HTR-8/SVneo (cell line): ENCODE measurements at regions not wholly inside any gene's neighbourhood (a gene's known extent, or its start where the extent isn't known, plus 50 kb on each side); places are given as distances from the start of the nearest gene placed in this dataset.
A peak's percentile ranks its signal among the peaks of the same experiment; 100 is the strongest.
"Not testable (repeated sequence)": the region's sequence is repeated elsewhere in the genome, so short reads cannot be mapped to it uniquely, and the experiment has no call there.

Experiments used
- DNase-seq: peaks from one replicate; pipeline ENCODE4 v3.0.0; 2011; ENCODE audit warnings: low spot score, mixed read lengths; ENCODE audit not compliant: insufficient read length
- FAIRE-seq: peaks from 2 replicates; lab custom pipeline; 2011; peaks lifted over from hg19 to GRCh38; lab: Jason Lieb, UNC

DNA sequence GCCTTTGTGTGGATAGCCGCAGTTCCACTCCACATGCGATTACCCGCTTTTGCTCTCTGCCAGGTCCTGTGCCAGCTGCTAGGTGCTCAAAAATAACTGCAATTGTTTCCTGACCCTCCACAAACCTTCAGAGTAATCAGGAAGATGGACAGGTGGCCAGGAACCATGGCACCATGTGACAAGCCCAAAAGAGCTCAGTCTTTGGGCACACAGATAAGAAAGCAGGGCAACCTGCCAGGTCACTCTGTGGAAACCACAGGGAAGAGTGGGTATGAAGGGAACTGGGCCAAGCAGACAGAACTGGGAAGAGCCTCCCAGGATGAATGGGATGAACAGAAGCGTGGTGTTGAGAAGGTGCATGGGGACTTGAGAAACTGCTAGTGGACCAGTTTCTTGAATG is 79.4 kb upstream of the AGAP1 start:
- DNase-seq (no peak), FAIRE-seq (no peak)

DNA sequence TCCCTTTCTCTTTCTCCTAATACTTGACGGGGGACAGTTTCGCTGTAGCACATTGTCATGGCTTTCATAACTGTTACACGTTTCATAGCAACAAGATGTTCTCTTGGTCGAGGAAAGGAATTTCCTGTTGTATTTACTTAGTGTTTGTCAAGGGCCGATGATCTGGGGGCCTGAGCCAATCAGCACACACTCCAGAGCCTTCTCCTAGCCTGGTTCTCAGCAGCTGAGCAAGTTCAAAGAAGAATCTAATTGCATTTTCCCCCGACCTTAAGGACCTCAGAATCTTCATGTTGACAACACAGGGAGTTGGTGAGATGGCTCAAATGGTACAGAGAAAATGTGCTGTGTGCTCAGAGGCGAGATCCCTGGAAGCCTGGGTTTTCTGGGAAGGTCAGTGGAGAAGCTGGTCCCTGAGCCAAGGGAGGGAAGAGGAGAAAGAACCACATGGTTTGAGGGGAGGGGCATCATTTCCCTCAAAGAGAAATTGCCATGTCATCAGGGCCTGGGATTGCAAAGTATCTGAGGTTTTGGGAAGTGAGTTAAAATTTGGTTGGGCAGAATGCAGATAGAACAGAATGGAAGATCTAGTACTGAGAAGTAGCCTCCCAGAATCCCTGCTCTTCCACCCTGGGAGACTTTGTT is 76.9 kb upstream of the AGAP1 start:
- DNase-seq (no peak), FAIRE-seq (no peak)

DNA sequence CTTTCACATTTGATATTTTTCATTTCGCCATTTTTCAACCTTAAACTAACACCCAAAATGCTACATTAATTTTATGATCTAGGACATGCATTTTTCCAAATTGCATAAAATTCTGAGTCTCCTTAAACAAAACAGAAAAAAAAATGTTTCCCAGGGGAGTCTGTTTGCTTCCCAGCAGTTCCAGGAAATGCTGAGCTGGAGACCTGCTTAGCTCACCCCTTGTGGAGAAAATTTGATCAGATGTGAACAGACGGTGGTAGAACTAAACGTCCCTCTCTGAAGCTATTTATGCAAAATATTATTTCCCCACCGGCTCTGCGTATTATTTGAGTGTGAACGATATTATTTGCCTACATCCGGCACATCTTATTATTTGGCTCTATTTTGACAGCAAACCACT is 74.9 kb upstream of the AGAP1 start:
- no peak for FAIRE-seq
- DNase-seq: no peak

DNA sequence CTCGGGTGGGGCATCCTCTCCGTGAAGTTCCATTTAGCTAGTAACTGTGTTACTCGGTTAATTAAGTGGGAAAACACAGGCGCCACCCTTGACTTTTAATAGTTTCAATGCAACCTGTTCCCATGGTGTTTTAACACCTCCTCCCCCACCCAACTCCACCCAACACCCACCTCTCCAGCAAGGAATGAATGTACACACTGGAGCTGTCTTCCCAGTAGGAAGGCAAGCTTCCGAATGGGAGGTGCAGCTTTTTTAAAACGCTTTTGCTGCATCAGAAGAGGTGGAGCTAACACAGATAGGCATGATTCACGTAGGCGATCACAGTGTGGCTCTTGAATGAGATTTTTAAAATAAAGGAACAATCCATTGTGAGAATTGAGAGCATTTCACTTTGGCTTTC is 73.8 kb upstream of the AGAP1 start:
- FAIRE-seq: no peak
- no peak for DNase-seq

DNA sequence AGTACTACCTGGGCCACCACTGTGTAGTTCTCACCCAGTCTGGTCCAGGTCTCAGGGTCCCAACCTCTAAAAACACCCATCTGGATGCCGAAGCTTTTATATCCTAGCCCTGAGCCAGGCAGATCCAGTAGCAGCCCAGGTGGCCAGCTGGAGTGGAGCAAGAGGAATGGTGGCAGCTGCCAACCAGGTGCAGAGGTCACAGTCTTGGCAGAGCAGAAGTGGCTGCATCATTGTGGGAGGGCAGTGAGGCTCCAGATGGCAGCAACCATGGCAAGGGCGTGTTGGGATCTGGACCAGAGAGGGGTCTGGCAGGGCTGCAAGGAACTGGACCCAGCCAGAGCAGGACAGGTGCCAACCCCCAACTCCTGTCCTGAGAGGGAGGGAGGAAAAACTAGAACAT is 72.2 kb upstream of the AGAP1 start:
- no peak for FAIRE-seq
- no peak for DNase-seq

DNA sequence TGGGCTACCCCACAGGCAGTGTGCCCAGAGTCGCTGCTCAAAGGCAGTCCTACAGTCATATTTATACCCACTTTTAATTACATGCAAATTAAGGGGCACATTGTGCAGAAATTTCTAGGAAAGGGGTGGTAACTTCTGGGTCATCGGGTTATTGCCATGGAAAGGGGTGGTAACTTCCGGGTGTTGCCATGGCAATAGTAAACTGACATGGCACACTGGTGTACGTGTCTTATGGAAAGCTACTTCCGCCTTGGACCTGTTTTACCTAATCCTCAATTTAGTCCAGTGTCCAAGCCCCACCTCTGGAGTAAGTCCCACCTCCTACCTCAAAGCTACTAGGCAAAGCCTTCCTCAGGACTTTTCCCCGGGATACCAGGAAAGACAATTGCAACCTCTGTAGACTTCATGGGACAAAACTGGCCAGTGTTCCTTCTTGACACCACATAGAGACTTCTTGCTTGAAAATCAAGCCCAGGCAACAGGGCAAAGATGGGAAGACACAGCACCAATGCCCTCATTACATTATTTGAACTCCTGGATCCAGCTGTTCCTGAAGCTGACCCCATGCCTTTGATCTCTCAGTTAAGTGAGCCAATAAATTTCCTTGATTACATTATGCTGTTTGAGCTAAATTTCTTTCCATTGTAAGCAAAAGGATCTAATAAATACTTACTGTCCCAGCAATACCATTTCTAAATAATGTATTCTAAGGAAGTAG is 63.3 kb upstream of the AGAP1 start:
- DNase-seq (no peak), FAIRE-seq (peak; percentile 13)

DNA sequence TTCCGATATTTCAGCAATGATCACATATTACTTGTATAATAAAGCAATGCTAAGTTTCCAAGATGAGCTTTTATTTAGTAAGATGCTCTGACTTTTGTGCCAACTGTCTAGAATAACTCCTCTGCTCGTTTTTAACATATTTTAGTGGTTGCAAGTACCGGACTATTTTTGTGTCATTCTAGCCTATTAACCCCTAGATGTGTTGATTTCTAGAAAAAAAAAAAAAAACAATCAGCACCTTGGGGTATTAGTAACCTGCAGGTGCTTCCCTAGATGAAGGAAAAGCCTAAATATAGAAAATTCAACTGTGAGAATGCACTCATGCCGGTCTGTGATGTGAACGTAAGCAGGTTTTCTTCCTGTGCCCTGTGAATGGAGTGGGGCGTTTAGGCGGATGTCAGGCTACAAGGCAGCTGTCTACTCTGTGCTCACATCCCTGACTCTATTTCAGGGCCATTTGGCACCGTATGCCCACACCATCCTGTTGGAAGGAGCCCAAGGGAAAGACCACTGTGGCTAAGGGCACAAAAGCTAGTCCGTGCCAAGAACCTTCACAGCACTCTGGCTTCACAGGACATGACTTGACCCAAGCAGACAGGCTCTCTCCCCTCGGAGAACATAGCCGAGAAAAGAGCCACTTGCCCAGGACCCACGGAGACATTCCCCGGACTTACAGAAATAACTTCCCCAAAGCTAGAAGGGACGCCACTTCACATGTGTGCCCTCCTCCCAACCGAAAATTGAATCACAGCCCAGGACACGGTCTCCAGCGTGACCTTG is 60.9 kb upstream of the AGAP1 start:
- DNase-seq: no peak
- FAIRE-seq: no peak

DNA sequence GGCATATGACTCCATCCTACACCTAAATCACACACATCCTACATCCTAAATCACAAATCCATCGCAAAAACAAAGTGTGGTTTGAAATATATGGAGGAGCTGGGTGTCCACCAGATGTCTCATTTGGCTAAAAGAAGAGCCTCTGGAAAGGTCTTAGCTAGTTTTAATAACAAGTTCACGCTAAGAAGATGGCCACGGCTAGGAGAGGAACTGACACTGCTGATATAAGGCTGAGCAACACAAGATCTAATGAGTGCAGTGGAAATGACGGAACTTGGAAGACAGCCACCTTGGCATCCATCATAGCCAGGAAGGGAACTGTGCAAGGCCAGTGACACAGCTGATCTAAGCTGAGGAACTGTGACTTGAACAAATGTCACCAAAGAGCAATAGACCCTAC is 60.0 kb upstream of the AGAP1 start:
- DNase-seq: no peak
- FAIRE-seq: no peak

DNA sequence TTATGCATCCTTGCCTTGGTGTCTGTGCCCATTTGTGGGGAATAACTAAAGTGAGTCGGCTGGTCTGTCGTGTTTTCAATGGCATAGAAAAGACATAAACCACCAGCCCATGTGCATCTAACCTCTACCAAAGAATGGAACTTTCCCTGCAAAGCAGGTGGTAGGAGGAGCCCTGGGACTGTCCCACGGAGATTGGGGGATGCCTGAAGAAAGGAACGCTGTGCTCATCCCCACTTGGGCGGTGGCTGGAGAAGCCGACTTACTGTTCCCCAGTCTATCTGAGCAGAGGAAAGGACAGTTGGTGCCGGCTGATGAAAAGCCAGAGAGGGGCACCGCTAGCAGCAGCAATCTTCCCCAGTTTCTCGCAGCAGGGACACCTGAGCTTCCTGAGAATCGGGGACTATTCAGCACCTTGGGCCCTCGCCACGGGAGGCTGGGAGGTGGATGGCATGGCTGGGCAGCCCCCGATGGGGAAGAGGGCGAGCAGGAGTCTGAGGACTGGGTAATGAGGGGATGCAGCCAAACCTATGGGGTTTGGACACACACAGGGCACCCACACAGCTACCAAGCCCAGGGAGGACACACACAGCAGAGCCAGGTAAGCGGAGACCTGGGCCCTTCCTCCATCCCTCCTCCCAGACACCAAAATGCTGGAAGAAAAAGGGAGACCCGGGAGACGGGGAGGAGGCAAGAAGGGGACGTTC is 53.7 kb upstream of the AGAP1 start:
- FAIRE-seq (no peak), DNase-seq (no peak)

DNA sequence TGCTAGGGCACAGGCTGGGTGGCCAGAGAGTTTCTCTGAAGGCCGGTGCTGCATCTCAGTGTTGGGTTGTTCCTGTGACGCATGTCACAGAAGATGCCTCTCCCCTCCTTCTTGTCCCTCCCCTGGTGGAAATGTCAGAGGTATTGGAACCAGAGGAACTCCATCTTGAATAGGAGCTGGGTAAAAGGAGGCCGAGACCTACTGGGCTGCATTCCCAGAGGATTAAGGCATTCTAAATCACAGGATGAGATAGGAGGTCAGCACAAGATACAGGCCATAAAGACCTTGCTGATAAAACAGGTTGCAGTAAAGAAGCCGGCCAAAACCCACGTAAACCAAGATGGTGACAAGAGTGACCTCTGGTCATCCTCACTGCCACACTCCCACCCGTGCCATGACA is 50.3 kb upstream of the AGAP1 start:
- not testable (repeated sequence) for DNase-seq, FAIRE-seq
